WI38 (cell line): ENCODE measurements at regions not wholly inside any gene's neighbourhood (a gene's known extent, or its start where the extent isn't known, plus 50 kb on each side); places are given as distances from the start of the nearest gene placed in this dataset.

Experiments
- H3K4me3 ChIP-seq: 2 replicates; pipeline ENCODE4 v1.5.1; 2011; ENCODE audit warnings: low read depth, mild to moderate bottlenecking, control low read depth, low read length
- CTCF ChIP-seq: IDR thresholded peaks from 2 replicates; pipeline ENCODE4 v1.5.1; 2012; ENCODE audit warnings: low read depth, mild to moderate bottlenecking, control low read depth, low read length

GRCh38 chr10:128398999-128399398, 272.8 kb upstream of the MKI67 start:
- no peak for TF ChIP-seq CTCF
- H3K4me3 ChIP-seq: no peak overlapping the region

GRCh38 chr10:128400564-128400963, 274.3 kb upstream of the MKI67 start:
- TF ChIP-seq CTCF: no peak
- no peak overlapping the region for H3K4me3 ChIP-seq

- no peak for TF ChIP-seq CTCF
- no peak overlapping the region for H3K4me3 ChIP-seq
Observed at GRCh38 chr10:128405450-128405849, 279.2 kb upstream of the MKI67 start.

DNA sequence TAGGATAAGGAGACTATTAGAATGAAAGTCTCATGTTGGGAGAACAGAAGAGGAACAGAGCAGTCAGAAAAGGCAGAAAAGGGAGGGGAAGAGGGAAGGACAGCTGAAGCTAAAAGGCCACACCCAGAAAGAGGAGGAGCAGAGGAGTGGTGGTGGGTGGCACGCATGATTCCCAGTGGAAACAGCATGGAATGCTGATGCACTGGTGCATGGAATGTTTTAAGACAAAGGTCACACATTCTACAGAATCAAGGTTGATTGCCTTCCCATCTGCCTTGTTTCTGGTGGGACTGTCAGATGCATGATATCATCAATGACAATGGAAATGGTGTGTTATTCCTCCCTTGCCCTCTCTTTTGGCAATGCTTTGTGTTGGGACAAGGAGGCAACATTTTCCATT, 285.4 kb upstream of the MKI67 start:
- no peak overlapping the region for H3K4me3 ChIP-seq
- TF ChIP-seq CTCF: no peak

DNA sequence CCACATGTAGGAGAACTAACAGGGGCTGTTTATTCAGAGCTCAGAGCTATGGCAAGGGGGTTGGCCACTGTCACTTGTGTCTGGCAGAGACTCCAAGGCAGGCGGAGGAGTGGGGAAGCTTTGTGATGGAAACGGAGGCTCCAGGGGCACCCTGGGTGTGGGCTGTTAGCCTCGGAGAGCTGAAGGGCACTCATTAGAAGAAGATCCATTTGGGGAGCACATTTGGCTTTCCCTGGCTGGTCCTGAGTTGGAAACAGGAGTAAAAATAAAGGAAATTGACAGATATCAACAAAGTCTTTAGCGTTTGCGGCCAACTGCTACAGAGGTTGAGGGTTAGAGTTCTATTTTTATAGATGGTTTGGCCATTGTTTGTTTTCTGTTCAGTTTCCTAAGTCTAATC, 288.3 kb upstream of the MKI67 start:
- no peak for TF ChIP-seq CTCF
- no peak overlapping the region for H3K4me3 ChIP-seq

- no peak overlapping the region for H3K4me3 ChIP-seq
- TF ChIP-seq CTCF: no peak
Observed at GRCh38 chr10:128416231-128416630, 290.0 kb upstream of the MKI67 start.

- no peak for TF ChIP-seq CTCF
- H3K4me3 ChIP-seq: no peak overlapping the region
Observed at GRCh38 chr10:128417826-128418225, 291.6 kb upstream of the MKI67 start.
